Osteocyte (in vitro differentiated cells): ENCODE measurements at regions not wholly inside any gene's neighbourhood (a gene's known extent, or its start where the extent isn't known, plus 50 kb on each side); places are given as distances from the start of the nearest gene placed in this dataset.

ENCODE experiments used
- DNase-seq: peaks from one replicate; pipeline ENCODE4 v3.0.0; 2021; ENCODE audit warnings: mixed read lengths; ENCODE audit not compliant: unreplicated experiment; ENCODE audit errors: extremely low spot score
- H3K27ac Mint-ChIP-seq: one replicate; pipeline ENCODE4 v1.8.0; 2021; ENCODE audit warnings: mild to moderate bottlenecking, mixed read lengths; ENCODE audit not compliant: unreplicated experiment
- H3K27me3 Mint-ChIP-seq: one replicate; pipeline ENCODE4 v1.8.0; 2021; ENCODE audit warnings: mixed read lengths; ENCODE audit not compliant: unreplicated experiment
- H3K36me3 Mint-ChIP-seq: one replicate; pipeline ENCODE4 v1.8.0; 2021; ENCODE audit warnings: mixed read lengths; ENCODE audit not compliant: unreplicated experiment
- H3K4me1 Mint-ChIP-seq: one replicate; pipeline ENCODE4 v1.8.0; 2021; ENCODE audit warnings: mixed read lengths; ENCODE audit not compliant: unreplicated experiment
- H3K4me3 Mint-ChIP-seq: one replicate; pipeline ENCODE4 v1.8.0; 2021; ENCODE audit warnings: mild to moderate bottlenecking, moderate library complexity, mixed read lengths; ENCODE audit not compliant: unreplicated experiment
- H3K9me3 Mint-ChIP-seq: one replicate; pipeline ENCODE4 v1.8.0; 2021; ENCODE audit warnings: mixed read lengths; ENCODE audit not compliant: unreplicated experiment
- TF ChIP-seq, protein P1 (sequence below): fragments of 200-600 bp; sonication (generic); IDR thresholded peaks from 2 replicates; pipeline ENCODE4 v1.5.0; 2021; ENCODE audit warnings: antibody characterized with exemption, mild to moderate bottlenecking, moderate library complexity

- H3K4me1 Mint-ChIP-seq: no peaks in the 10 kb centered on the region
- H3K4me3 Mint-ChIP-seq: no peak overlapping the region
- TF ChIP-seq, protein P1, sequence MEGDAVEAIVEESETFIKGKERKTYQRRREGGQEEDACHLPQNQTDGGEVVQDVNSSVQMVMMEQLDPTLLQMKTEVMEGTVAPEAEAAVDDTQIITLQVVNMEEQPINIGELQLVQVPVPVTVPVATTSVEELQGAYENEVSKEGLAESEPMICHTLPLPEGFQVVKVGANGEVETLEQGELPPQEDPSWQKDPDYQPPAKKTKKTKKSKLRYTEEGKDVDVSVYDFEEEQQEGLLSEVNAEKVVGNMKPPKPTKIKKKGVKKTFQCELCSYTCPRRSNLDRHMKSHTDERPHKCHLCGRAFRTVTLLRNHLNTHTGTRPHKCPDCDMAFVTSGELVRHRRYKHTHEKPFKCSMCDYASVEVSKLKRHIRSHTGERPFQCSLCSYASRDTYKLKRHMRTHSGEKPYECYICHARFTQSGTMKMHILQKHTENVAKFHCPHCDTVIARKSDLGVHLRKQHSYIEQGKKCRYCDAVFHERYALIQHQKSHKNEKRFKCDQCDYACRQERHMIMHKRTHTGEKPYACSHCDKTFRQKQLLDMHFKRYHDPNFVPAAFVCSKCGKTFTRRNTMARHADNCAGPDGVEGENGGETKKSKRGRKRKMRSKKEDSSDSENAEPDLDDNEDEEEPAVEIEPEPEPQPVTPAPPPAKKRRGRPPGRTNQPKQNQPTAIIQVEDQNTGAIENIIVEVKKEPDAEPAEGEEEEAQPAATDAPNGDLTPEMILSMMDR: no peak
- peaks cover 26% of the 10 kb centered on the region for H3K9me3 Mint-ChIP-seq
- no peaks in the 10 kb centered on the region for H3K36me3 Mint-ChIP-seq
- no peak overlapping the region for H3K27ac Mint-ChIP-seq
- H3K27me3 Mint-ChIP-seq: no peaks in the 10 kb centered on the region
- DNase-seq: no peak
Observed at GRCh38 chr18:73023975-73024374, 156.2 kb upstream of the NETO1 start.

GRCh38 chr18:73009691-73010090 lies 141.9 kb upstream of the NETO1 start:
- Mint-ChIP-seq H3K9me3 (peaks cover 12% of the 10 kb centered on the region), H3K27ac (no peak overlapping the region), H3K4me3 (no peak overlapping the region), H3K4me1 (no peaks in the 10 kb centered on the region), H3K36me3 (no peaks in the 10 kb centered on the region), H3K27me3 (peaks cover 2% of the 10 kb centered on the region)
- TF ChIP-seq, protein P1: no peak
- no peak for DNase-seq

- TF ChIP-seq, protein P1: no peak
- no peak overlapping the region for H3K4me3 Mint-ChIP-seq
Observed at GRCh38 chr18:73007915-73008308, 140.1 kb upstream of the NETO1 start.

GRCh38 chr18:73007195-73007914 lies 139.6 kb upstream of the NETO1 start:
- no peak overlapping the region for H3K27ac Mint-ChIP-seq
- no peak overlapping the region for H3K4me3 Mint-ChIP-seq
- H3K36me3 Mint-ChIP-seq: no peaks in the 10 kb centered on the region
- no peaks in the 10 kb centered on the region for H3K4me1 Mint-ChIP-seq
- peaks cover 2% of the 10 kb centered on the region for H3K27me3 Mint-ChIP-seq
- peaks cover 12% of the 10 kb centered on the region for H3K9me3 Mint-ChIP-seq
- TF ChIP-seq, protein P1: no peak
- no peak for DNase-seq

More at GRCh38 chr18:73007915-73008308, 140.1 kb upstream of the NETO1 start:
- Mint-ChIP-seq H3K36me3 (no peaks in the 10 kb centered on the region), H3K4me1 (no peaks in the 10 kb centered on the region), H3K27me3 (peaks cover 2% of the 10 kb centered on the region), H3K9me3 (peaks cover 12% of the 10 kb centered on the region), H3K27ac (no peak overlapping the region)
- DNase-seq: no peak

DNA sequence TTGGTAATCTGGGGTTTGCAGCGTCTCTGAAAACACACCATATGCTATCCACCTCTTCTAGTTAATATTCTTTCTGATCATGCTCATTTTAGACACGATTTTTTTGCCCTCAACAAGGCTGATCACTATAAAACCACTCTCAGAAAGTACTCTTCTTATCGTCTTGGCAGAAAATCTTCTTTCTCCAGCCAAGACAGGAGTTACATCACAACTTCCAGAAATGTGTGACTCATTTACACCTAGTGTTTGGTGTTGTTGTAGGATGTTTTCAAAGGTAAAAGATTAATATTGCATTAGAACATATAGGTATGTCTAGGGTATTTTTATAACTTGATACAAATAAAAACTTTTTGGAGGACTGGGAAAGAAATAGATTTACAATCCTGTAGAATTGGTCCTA lies 138.5 kb upstream of the NETO1 start:
- DNase-seq: no peak
- Mint-ChIP-seq H3K36me3 (no peaks in the 10 kb centered on the region), H3K27me3 (peaks cover 2% of the 10 kb centered on the region)

More for the DNA sequence above, 138.5 kb upstream of the NETO1 start:
- TF ChIP-seq, protein P1: no peak
- Mint-ChIP-seq H3K4me1 (no peaks in the 10 kb centered on the region), H3K4me3 (no peak overlapping the region), H3K9me3 (peaks cover 10% of the 10 kb centered on the region), H3K27ac (no peak overlapping the region)
